GF-D8 (cell line): ENCODE measurements at regions not wholly inside any gene's neighbourhood (a gene's known extent, or its start where the extent isn't known, plus 50 kb on each side); places are given as distances from the start of the nearest gene placed in this dataset.

Source experiments
- DNase-seq: peaks from one replicate; lab custom pipeline; 2025; lab: John Stamatoyannopoulos, UW

GRCh38 chr10:43957267-43958070 is 308.8 kb upstream of the ZNF32 start:
- DNase-seq: no peak

GRCh38 chr10:43955978-43956377 is 307.3 kb upstream of the ZNF32 start:
- no peak for DNase-seq

- DNase-seq: no peak
Observed at GRCh38 chr10:43955002-43955596, 306.4 kb upstream of the ZNF32 start.

GRCh38 chr10:43953672-43954071 is 305.0 kb upstream of the ZNF32 start:
- no peak for DNase-seq

- DNase-seq: no peak
Observed at GRCh38 chr10:43952760-43953159, 304.1 kb upstream of the ZNF32 start.

GRCh38 chr10:43949351-43949750 is 300.7 kb upstream of the ZNF32 start:
- no peak for DNase-seq

- DNase-seq: no peak
Observed at GRCh38 chr10:43946445-43946844, 297.8 kb upstream of the ZNF32 start.

- no peak for DNase-seq
Observed at GRCh38 chr10:43945908-43946307, 297.2 kb upstream of the ZNF32 start.

- no peak for DNase-seq
Observed at GRCh38 chr10:43945094-43945730, 296.5 kb upstream of the ZNF32 start.

- no peak for DNase-seq
Observed at GRCh38 chr10:43944381-43945093, 295.9 kb upstream of the ZNF32 start.

GRCh38 chr10:43943818-43944360 is 295.2 kb upstream of the ZNF32 start:
- DNase-seq: no peak

GRCh38 chr10:43943119-43943817 is 294.6 kb upstream of the ZNF32 start:
- DNase-seq: no peak

GRCh38 chr10:43942096-43942850 is 293.6 kb upstream of the ZNF32 start:
- DNase-seq: no peak

- no peak for DNase-seq
Observed at GRCh38 chr10:43940898-43941837, 292.5 kb upstream of the ZNF32 start.

- no peak for DNase-seq
Observed at GRCh38 chr10:43939939-43940820, 291.5 kb upstream of the ZNF32 start.

- DNase-seq: no peak
Observed at GRCh38 chr10:43939389-43939938, 290.8 kb upstream of the ZNF32 start.

GRCh38 chr10:43938810-43939209 is 290.1 kb upstream of the ZNF32 start:
- DNase-seq: no peak

- DNase-seq: no peak
Observed at GRCh38 chr10:43931308-43931930, 282.7 kb upstream of the ZNF32 start.
